ENCODE measurements at regions not wholly inside any gene's neighbourhood (a gene's known extent, or its start where the extent isn't known, plus 50 kb on each side); places are given as distances from the start of the nearest gene placed in this dataset.

DNA sequence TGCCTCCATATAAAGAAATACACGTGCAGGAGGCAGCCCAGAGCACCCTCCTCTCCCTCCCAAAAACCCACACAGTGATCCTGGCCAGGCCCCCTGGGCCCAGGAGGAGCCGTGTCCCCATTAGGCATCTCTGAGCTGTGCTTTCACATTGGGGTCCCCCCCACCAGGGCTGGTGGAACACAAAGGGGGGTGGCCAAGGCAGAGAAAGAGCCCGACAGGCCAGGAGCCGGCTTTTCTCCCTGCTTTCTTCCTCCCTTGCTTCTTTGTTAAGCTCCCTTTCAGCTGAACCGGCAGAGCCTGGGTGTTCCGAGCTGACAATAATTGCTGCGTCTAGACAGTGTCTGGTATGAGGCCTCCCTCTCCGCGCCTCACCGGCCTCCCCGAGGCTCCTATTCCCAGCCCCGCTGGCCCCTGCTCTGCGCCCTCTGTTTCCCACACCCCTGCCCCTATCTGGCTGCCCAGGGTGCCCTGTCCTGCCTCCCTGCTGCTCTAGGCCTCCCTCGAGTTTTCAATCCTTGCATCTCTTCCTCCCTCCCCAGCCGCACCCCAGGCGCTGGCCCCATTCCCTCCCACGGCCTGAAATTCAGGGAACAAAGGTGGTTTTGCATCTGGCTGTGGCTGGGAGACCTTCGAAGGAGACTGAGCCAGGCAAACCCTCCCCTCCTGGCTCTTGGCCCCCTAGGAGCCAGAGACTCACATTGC lies 120.6 kb downstream of the C9orf50 start:
- Histone ChIP-seq H3K36me3 (peaks cover 0 to 24% (median 7%) of the 10 kb centered on the region in 4 donors), H3K4me1 (peaks cover 0 to 56% (median 51%) of the 10 kb centered on the region in 4 donors), H3K27ac (peak overlapping the region; percentile 84 to 99 (median 99)), H3K27me3 (no peaks in the 10 kb centered on the region), H3K9me3 (no peaks in the 10 kb centered on the region), H3K4me3 (peak overlapping the region in 1 of 4 donors; percentile 12)
- intact Hi-C loops (cut with DNase I) = loop anchor here (2.0 kb wide), 2 partner anchors 50 to 110 kb away; no protein-coding TSS in a partner anchor
- peak; percentile 76 for DNase-seq
- peak in 3 of 4 donors; percentile 23 to 38 (median 36) for TF ChIP-seq POLR2AphosphoS5 (IDR thresholded peaks at IDR 0.05)
- TF ChIP-seq, protein P1, sequence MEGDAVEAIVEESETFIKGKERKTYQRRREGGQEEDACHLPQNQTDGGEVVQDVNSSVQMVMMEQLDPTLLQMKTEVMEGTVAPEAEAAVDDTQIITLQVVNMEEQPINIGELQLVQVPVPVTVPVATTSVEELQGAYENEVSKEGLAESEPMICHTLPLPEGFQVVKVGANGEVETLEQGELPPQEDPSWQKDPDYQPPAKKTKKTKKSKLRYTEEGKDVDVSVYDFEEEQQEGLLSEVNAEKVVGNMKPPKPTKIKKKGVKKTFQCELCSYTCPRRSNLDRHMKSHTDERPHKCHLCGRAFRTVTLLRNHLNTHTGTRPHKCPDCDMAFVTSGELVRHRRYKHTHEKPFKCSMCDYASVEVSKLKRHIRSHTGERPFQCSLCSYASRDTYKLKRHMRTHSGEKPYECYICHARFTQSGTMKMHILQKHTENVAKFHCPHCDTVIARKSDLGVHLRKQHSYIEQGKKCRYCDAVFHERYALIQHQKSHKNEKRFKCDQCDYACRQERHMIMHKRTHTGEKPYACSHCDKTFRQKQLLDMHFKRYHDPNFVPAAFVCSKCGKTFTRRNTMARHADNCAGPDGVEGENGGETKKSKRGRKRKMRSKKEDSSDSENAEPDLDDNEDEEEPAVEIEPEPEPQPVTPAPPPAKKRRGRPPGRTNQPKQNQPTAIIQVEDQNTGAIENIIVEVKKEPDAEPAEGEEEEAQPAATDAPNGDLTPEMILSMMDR (IDR thresholded peaks at IDR 0.05) = no peak
- WGBS, 2 donors = 72 to 83% methylated on average over 18 of the region's 18 CpGs

- WGBS, 2 donors = 86 to 91% methylated on average over 7 of the region's 7 CpGs
- Histone ChIP-seq H3K4me3 (peak overlapping the region; percentile 3 to 71 (median 61)), H3K36me3 (peaks cover 0 to 10% (median 5%) of the 10 kb centered on the region in 4 donors), H3K27me3 (no peaks in the 10 kb centered on the region), H3K4me1 (peaks cover 0 to 72% (median 65%) of the 10 kb centered on the region in 4 donors), H3K9me3 (no peaks in the 10 kb centered on the region), H3K27ac (peak overlapping the region; percentile 84 to 99 (median 99))
- no peak for DNase-seq
- intact Hi-C loops (cut with DNase I) = loop anchor here (2.0 to 5.0 kb wide), 3 partner anchors 36 to 176 kb away; no protein-coding TSS in a partner anchor
- TF ChIP-seq POLR2AphosphoS5 (IDR thresholded peaks at IDR 0.05) = no peak
- TF ChIP-seq POLR2A (IDR thresholded peaks at IDR 0.05) = no peak
- no peak for TF ChIP-seq EP300 (IDR thresholded peaks at IDR 0.05)
- TF ChIP-seq, protein P1 (IDR thresholded peaks at IDR 0.05) = no peak
Measured at GRCh38 chr9:129498451-129499384, 122.2 kb downstream of the C9orf50 start.

DNA sequence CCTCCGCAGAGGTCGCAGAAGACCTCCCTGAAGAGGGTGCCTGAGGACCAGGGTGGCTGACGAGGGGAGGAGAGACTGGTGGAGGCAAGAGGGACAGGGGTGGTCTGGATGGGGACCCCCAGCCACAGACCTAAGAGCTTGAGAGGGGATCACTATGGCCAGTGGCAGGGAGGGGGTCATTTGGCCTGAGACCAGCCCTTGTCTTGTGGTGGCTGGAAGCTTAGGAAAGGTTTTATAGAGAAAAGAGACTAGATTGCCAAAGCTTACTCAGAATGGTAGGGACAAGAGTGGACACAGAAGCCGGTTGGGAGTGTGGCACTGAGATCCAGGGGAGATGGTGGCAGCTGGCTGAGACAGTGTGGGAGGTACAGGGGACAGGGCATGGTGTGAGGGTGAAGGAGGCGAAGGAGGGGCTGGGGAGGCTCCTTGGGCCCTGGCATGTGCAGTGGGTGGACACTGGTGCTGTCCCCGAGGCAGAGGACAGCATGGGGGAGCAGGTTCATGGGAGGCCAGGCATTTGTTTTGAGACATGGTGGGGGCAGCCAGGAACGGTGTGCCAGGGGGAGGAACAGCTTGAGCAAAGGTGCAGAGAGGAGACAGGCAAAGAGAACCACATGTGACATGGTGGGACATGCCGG lies 123.0 kb downstream of the C9orf50 start:
- no peaks in the 10 kb centered on the region for H3K9me3 ChIP-seq
- H3K27ac ChIP-seq = peak overlapping the region; percentile 84 to 99 (median 99)
- H3K4me1 ChIP-seq = peaks cover 0 to 80% (median 68%) of the 10 kb centered on the region in 4 donors
- intact Hi-C loops (cut with DNase I) = loop anchor here (2.0 to 5.0 kb wide), 6 partner anchors 36 to 357 kb away; no protein-coding TSS in a partner anchor
- H3K4me3 ChIP-seq = peak overlapping the region; percentile 61 to 71 (median 62)
- WGBS, 2 donors = 78 to 80% methylated on average over 8 of the region's 8 CpGs
- peak; percentile 74 for DNase-seq
- peak in 1 of 4 donors; percentile 12 for TF ChIP-seq POLR2AphosphoS5 (IDR thresholded peaks at IDR 0.05)
- TF ChIP-seq, protein P1 (IDR thresholded peaks at IDR 0.05) = no peak
- H3K27me3 ChIP-seq = no peaks in the 10 kb centered on the region
- H3K36me3 ChIP-seq = peaks cover 0 to 2% (median 0%) of the 10 kb centered on the region in 4 donors

DNA sequence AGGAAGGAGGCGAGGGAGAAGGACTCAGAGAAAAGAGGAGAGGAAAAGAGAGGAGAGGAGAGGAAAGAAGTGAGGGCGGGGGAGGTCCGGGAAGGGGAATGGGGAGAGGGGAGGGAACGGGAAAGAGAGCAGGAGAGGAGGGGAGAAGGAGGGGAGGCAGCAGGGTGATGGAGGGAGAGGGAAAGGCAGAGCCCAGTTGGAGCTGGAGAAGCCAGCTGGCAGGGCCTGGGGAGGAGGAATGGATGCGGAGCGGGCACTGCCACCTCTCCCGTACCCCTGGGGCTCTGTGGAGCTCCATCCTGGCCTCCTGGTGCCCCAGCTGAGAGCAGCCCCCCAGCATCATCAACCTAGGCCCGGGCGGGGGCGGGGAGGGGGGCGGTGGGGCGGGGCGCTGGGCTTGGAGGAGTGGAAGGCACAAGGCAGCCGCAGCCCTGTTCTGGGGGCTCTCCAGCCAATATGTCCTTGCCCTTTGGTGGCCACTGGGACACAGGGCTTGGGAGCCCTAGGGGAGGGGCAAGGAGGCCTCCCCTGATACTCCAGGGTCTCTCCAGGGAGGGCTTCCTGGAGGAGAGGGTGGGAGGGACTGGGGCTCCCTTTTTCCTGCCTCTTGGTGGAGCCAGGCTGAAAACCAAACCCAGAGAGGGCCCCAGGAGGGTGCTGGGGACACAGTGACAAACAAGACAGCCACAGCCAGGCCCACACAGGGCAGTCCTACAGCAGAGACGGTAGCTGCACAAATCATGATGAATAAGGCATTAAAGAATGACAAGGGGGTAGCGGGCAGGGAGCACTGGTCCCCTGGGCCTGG lies 123.7 kb downstream of the C9orf50 start:
- Histone ChIP-seq H3K9me3 (no peaks in the 10 kb centered on the region), H3K27me3 (no peaks in the 10 kb centered on the region), H3K4me3 (peak overlapping the region; percentile 61 to 71 (median 62)), H3K27ac (peak overlapping the region; percentile 84 to 99 (median 99)), H3K4me1 (peaks cover 0 to 87% (median 72%) of the 10 kb centered on the region in 4 donors), H3K36me3 (peaks cover 0 to 6% (median 0%) of the 10 kb centered on the region in 4 donors)
- 36 to 37% methylated on average over 16 of the region's 16 CpGs for WGBS, 2 donors
- intact Hi-C loops (cut with DNase I) = loop anchor here (2.0 to 5.0 kb wide), 5 partner anchors 35 to 356 kb away; no protein-coding TSS in a partner anchor
- TF ChIP-seq POLR2AphosphoS5 (IDR thresholded peaks at IDR 0.05) (no peak), EP300 (IDR thresholded peaks at IDR 0.05) (no peak), POLR2A (IDR thresholded peaks at IDR 0.05) (no peak)
- TF ChIP-seq, protein P1 (IDR thresholded peaks at IDR 0.05) = no peak
- peak; percentile 83 for DNase-seq
